ENCODE measurements at regions not wholly inside any gene's neighbourhood (a gene's known extent, or its start where the extent isn't known, plus 50 kb on each side); places are given as distances from the start of the nearest gene placed in this dataset.
A peak's percentile ranks its signal among the peaks of the same experiment; 100 is the strongest.

GRCh38 chr3:87082796-87083440 lies 92.0 kb upstream of the VGLL3 start:
- Histone ChIP-seq H4K91ac (replicated peaks; ENCODE audit: insufficient read length, low read length) (no peak overlapping the region), H2BK12ac (ENCODE audit: low read depth, low read length) (no peak overlapping the region), H3K27me3 (replicated peaks in 1 of 4; ENCODE audit: control insufficient read depth in 3 of 4, extremely low read depth in 1 of 4, insufficient read depth in 3 of 4, low read length in 3 of 4) (peaks cover 0 to 1% (median 0%) of the 10 kb centered on the region in 4 experiments; a peak in 1 of 7 replicates), H3K56ac (replicated peaks; ENCODE audit: insufficient read length, low read depth, low read length) (no peak overlapping the region), H3K14ac (ENCODE audit: insufficient read length) (no peak overlapping the region), H3K23me2 (ENCODE audit: low read depth, low read length) (no peaks in the 10 kb centered on the region), H3K18ac (ENCODE audit: extremely low read depth, low read length) (no peak overlapping the region), H3K36me3 (ENCODE audit: control insufficient read depth in 2 of 4, insufficient read depth in 4 of 4, low read length in 3 of 4) (no peaks in the 10 kb centered on the region), H3K9ac (replicated peaks in 1 of 4; ENCODE audit: extremely low read depth in 1 of 4, low read depth in 3 of 4, low read length in 3 of 4) (no peak overlapping the region), H3K79me2 (ENCODE audit: control insufficient read depth in 1 of 2, insufficient read depth in 2 of 2, low read length in 2 of 2) (no peaks in the 10 kb centered on the region), H3K79me1 (ENCODE audit: low read depth, low read length) (no peaks in the 10 kb centered on the region), H2BK5ac (ENCODE audit: low read depth, low read length) (no peak overlapping the region), H4K5ac (ENCODE audit: insufficient read length, low read depth, low read length) (no peak overlapping the region), H3K4me2 (ENCODE audit: insufficient read depth in 1 of 2, low read depth in 2 of 2, low read length in 2 of 2) (no peak overlapping the region), H3K27ac (ENCODE audit: low read depth, low read length) (no peak overlapping the region), H2AK5ac (ENCODE audit: low read depth, low read length) (no peak overlapping the region), H3K23ac (ENCODE audit: insufficient read length) (no peak overlapping the region), H3K4me1 (replicated peaks in 1 of 4; ENCODE audit: control insufficient read depth in 3 of 4, insufficient read depth in 4 of 4, low read length in 3 of 4) (peaks cover 0 to 3% (median under 1%) of the 10 kb centered on the region in 4 experiments; a peak in 3 of 7 replicates), H3K4me3 (ENCODE audit: extremely low read depth in 1 of 4, insufficient read depth in 2 of 4, low read depth in 3 of 4, low read length in 4 of 4) (no peak overlapping the region), H3K9me3 (ENCODE audit: insufficient read depth in 2 of 2, low read depth in 1 of 2, low read length in 1 of 2) (no peaks in the 10 kb centered on the region), H4K8ac (ENCODE audit: extremely low read depth, insufficient read depth, low read length) (no peak overlapping the region), H2BK20ac (ENCODE audit: low read length) (no peak overlapping the region), H2BK120ac (replicated peaks; ENCODE audit: low read depth, low read length) (no peak overlapping the region), H2BK15ac (ENCODE audit: low read length) (no peak overlapping the region), H4K20me1 (replicated peaks in 1 of 2; ENCODE audit: control insufficient read depth in 1 of 2, insufficient read depth in 2 of 2, low read length in 2 of 2) (no peaks in the 10 kb centered on the region), H2AFZ (ENCODE audit: low read length) (peak overlapping the region; percentile 67; the same call in 1 of the 2 replicates), H3K4ac (replicated peaks; ENCODE audit: insufficient read length, low read depth, low read length) (no peak overlapping the region)
- POLR2A ChIA-PET (ENCODE audit: partially characterized antibody) = interaction anchor here (1.6 kb wide), 1 partner anchor 109 kb away, joined by 4 read pairs; no protein-coding TSS in a partner anchor
- peak; percentile 5 to 45 for DNase-seq (ENCODE audit: low read depth in 1 of 2, low spot score in 2 of 2)
- peak; percentile 87 for FAIRE-seq
- CTCF ChIA-PET (ENCODE audit: partially characterized antibody) = interaction anchor here (0.7 to 6.6 kb wide), 29 partner anchors 10 to 415 kb away, joined by 3 to 69 read pairs (median 3); no protein-coding TSS in a partner anchor
- peak; percentile 90 to 92 for TF ChIP-seq RAD21 (IDR thresholded peaks at IDR 0.05 in 1 of 2, conservative IDR thresholded peaks at IDR 0.05 in 1 of 2; ENCODE audit: low read depth in 2 of 2, low read length in 2 of 2)
- no peak for TF ChIP-seq HDAC2 (IDR thresholded peaks at IDR 0.05; ENCODE audit: borderline replicate concordance in 1 of 2, low read depth in 2 of 2, low read length in 2 of 2)
- TF ChIP-seq CTCF (IDR thresholded peaks at IDR 0.05; ENCODE audit: control extremely low read depth in 1 of 3, insufficient read depth in 1 of 3, low read depth in 1 of 3, low read length in 3 of 3) = peak in 2 of 3 experiments; percentile 69; a peak in 3 of 4 replicates
- no peak for TF ChIP-seq GTF2F1 (IDR thresholded peaks at IDR 0.05; ENCODE audit: borderline replicate concordance, low read depth, low read length)
- no peak for TF ChIP-seq KDM4A (IDR thresholded peaks at IDR 0.05; ENCODE audit: low read depth, low read length, severe bottlenecking)
- WGBS, 2 experiments (ENCODE audit: extremely low coverage in 1 of 2, insufficient coverage in 1 of 2, insufficient read length in 1 of 2, insufficient replicate concordance in 2 of 2, low coverage in 1 of 2, low lambda C conversion rate in 2 of 2, missing lambda C conversion rate in 1 of 2) = 46% methylated on average over 6 of the region's 6 CpGs; no CpG with 5 or more reads in 1 of the 2 experiments

Data from H1 (cell line).